ENCODE measurements at regions not wholly inside any gene's neighbourhood (a gene's known extent, or its start where the extent isn't known, plus 50 kb on each side); places are given as distances from the start of the nearest gene placed in this dataset.

GRCh38 chr2:18387441-18388206 is 172.8 kb downstream of the RDH14 start:
- peak; percentile 55 for ATAC-seq
- Mint-ChIP-seq H3K9me3 (no peaks in the 10 kb centered on the region), H3K27ac (no peak overlapping the region), H3K4me1 (no peaks in the 10 kb centered on the region), H3K36me3 (no peaks in the 10 kb centered on the region), H3K4me3 (no peak overlapping the region)
- peak; percentile 20 to 73 for DNase-seq (ENCODE audit: low spot score in 2 of 2)

GRCh38 chr2:18384242-18384641 is 176.2 kb downstream of the RDH14 start:
- H3K9me3 Mint-ChIP-seq, result no peaks in the 10 kb centered on the region
- H3K4me1 Mint-ChIP-seq, result no peaks in the 10 kb centered on the region
- H3K36me3 Mint-ChIP-seq, result no peaks in the 10 kb centered on the region
- no peak for DNase-seq (ENCODE audit: low spot score in 2 of 2)
- no peak overlapping the region for H3K4me3 Mint-ChIP-seq
- ATAC-seq, result no peak
- no peak overlapping the region for H3K27ac Mint-ChIP-seq

GRCh38 chr2:18381386-18381785 is 179.1 kb downstream of the RDH14 start:
- Mint-ChIP-seq H3K9me3 (no peaks in the 10 kb centered on the region), H3K27ac (no peak overlapping the region), H3K36me3 (no peaks in the 10 kb centered on the region), H3K4me3 (no peak overlapping the region), H3K4me1 (no peaks in the 10 kb centered on the region)
- DNase-seq (ENCODE audit: low spot score in 2 of 2) (no peak), ATAC-seq (no peak)

- Mint-ChIP-seq H3K4me1 (no peaks in the 10 kb centered on the region), H3K27ac (no peak overlapping the region), H3K36me3 (no peaks in the 10 kb centered on the region), H3K9me3 (no peaks in the 10 kb centered on the region), H3K4me3 (no peak overlapping the region)
- no peak for ATAC-seq
- no peak for DNase-seq (ENCODE audit: low spot score in 2 of 2)
These were observed 180.1 kb downstream of the RDH14 start for GRCh38 chr2:18380321-18380720.

- Mint-ChIP-seq H3K4me3 (no peak overlapping the region), H3K9me3 (no peaks in the 10 kb centered on the region), H3K27ac (no peak overlapping the region), H3K4me1 (no peaks in the 10 kb centered on the region), H3K36me3 (no peaks in the 10 kb centered on the region)
- ATAC-seq (no peak), DNase-seq (ENCODE audit: low spot score in 2 of 2) (no peak)
These were observed 180.6 kb downstream of the RDH14 start for GRCh38 chr2:18379870-18380269.

GRCh38 chr2:18378020-18378653 is 182.3 kb downstream of the RDH14 start:
- Mint-ChIP-seq H3K4me3 (no peak overlapping the region), H3K27ac (no peak overlapping the region), H3K4me1 (no peaks in the 10 kb centered on the region), H3K36me3 (no peaks in the 10 kb centered on the region), H3K9me3 (no peaks in the 10 kb centered on the region)
- peak; percentile 4 to 50 for DNase-seq (ENCODE audit: low spot score in 2 of 2)
- ATAC-seq, result peak; percentile 55

GRCh38 chr2:18376936-18377335 is 183.5 kb downstream of the RDH14 start:
- ATAC-seq (no peak), DNase-seq (ENCODE audit: low spot score in 2 of 2) (no peak)
- Mint-ChIP-seq H3K36me3 (no peaks in the 10 kb centered on the region), H3K4me3 (no peak overlapping the region), H3K9me3 (no peaks in the 10 kb centered on the region), H3K27ac (no peak overlapping the region), H3K4me1 (no peaks in the 10 kb centered on the region)

GRCh38 chr2:18373664-18374063 is 186.8 kb downstream of the RDH14 start:
- Mint-ChIP-seq H3K36me3 (no peaks in the 10 kb centered on the region), H3K9me3 (no peaks in the 10 kb centered on the region), H3K4me3 (no peak overlapping the region), H3K27ac (no peak overlapping the region), H3K4me1 (no peaks in the 10 kb centered on the region)
- ATAC-seq (no peak), DNase-seq (ENCODE audit: low spot score in 2 of 2) (no peak)

- no peak overlapping the region for H3K27ac Mint-ChIP-seq
- H3K9me3 Mint-ChIP-seq, result no peaks in the 10 kb centered on the region
- no peak overlapping the region for H3K4me3 Mint-ChIP-seq
- no peaks in the 10 kb centered on the region for H3K36me3 Mint-ChIP-seq
- no peaks in the 10 kb centered on the region for H3K4me1 Mint-ChIP-seq
- DNase-seq (ENCODE audit: low spot score in 2 of 2), result no peak
- ATAC-seq, result no peak
These were observed 187.4 kb downstream of the RDH14 start for GRCh38 chr2:18373081-18373480.

- no peaks in the 10 kb centered on the region for H3K4me1 Mint-ChIP-seq
- no peak overlapping the region for H3K27ac Mint-ChIP-seq
- no peak overlapping the region for H3K4me3 Mint-ChIP-seq
- ATAC-seq (no peak), DNase-seq (ENCODE audit: low spot score in 2 of 2) (no peak)
- H3K36me3 Mint-ChIP-seq, result no peaks in the 10 kb centered on the region
- no peaks in the 10 kb centered on the region for H3K9me3 Mint-ChIP-seq
These were observed 187.8 kb downstream of the RDH14 start for GRCh38 chr2:18372641-18373040.

GRCh38 chr2:18369760-18370159 is 190.7 kb downstream of the RDH14 start:
- ATAC-seq (no peak), DNase-seq (ENCODE audit: low spot score in 2 of 2) (no peak)
- H3K4me3 Mint-ChIP-seq, result no peak overlapping the region
- no peaks in the 10 kb centered on the region for H3K36me3 Mint-ChIP-seq
- H3K9me3 Mint-ChIP-seq, result no peaks in the 10 kb centered on the region
- H3K4me1 Mint-ChIP-seq, result no peaks in the 10 kb centered on the region
- H3K27ac Mint-ChIP-seq, result no peak overlapping the region

- H3K4me1 Mint-ChIP-seq, result no peaks in the 10 kb centered on the region
- DNase-seq (ENCODE audit: low spot score in 2 of 2), result no peak
- ATAC-seq, result no peak
These were observed 192.4 kb downstream of the RDH14 start for GRCh38 chr2:18368008-18368407.

GRCh38 chr2:18365342-18365741 is 195.1 kb downstream of the RDH14 start:
- H3K9me3 Mint-ChIP-seq, result no peaks in the 10 kb centered on the region
- H3K27ac Mint-ChIP-seq, result no peak overlapping the region
- no peak overlapping the region for H3K4me3 Mint-ChIP-seq
- DNase-seq (ENCODE audit: low spot score in 2 of 2) (no peak), ATAC-seq (no peak)
- no peaks in the 10 kb centered on the region for H3K4me1 Mint-ChIP-seq
- H3K36me3 Mint-ChIP-seq, result no peaks in the 10 kb centered on the region

More at GRCh38 chr2:18368008-18368407, 192.4 kb downstream of the RDH14 start:
- H3K9me3 Mint-ChIP-seq, result no peaks in the 10 kb centered on the region
- no peaks in the 10 kb centered on the region for H3K36me3 Mint-ChIP-seq
- H3K4me3 Mint-ChIP-seq, result no peak overlapping the region
- no peak overlapping the region for H3K27ac Mint-ChIP-seq

GRCh38 chr2:18363348-18363747 is 197.1 kb downstream of the RDH14 start:
- Mint-ChIP-seq H3K27ac (no peak overlapping the region), H3K9me3 (no peaks in the 10 kb centered on the region), H3K4me3 (no peak overlapping the region), H3K36me3 (no peaks in the 10 kb centered on the region), H3K4me1 (no peaks in the 10 kb centered on the region)
- DNase-seq (ENCODE audit: low spot score in 2 of 2) (no peak), ATAC-seq (no peak)

GRCh38 chr2:18362696-18363095 is 197.8 kb downstream of the RDH14 start:
- DNase-seq (ENCODE audit: low spot score in 2 of 2) (no peak), ATAC-seq (no peak)
- Mint-ChIP-seq H3K27ac (no peak overlapping the region), H3K4me3 (no peak overlapping the region), H3K4me1 (no peaks in the 10 kb centered on the region), H3K36me3 (no peaks in the 10 kb centered on the region), H3K9me3 (no peaks in the 10 kb centered on the region)

GRCh38 chr2:18357537-18357936 is 202.9 kb downstream of the RDH14 start:
- no peak overlapping the region for H3K27ac Mint-ChIP-seq
- ATAC-seq, result no peak
- no peaks in the 10 kb centered on the region for H3K4me1 Mint-ChIP-seq
- DNase-seq (ENCODE audit: low spot score in 2 of 2), result no peak
- H3K4me3 Mint-ChIP-seq, result no peak overlapping the region
- no peaks in the 10 kb centered on the region for H3K9me3 Mint-ChIP-seq
- no peaks in the 10 kb centered on the region for H3K36me3 Mint-ChIP-seq
